NCI-H2107 (cell line): ENCODE measurements at regions not wholly inside any gene's neighbourhood (a gene's known extent, or its start where the extent isn't known, plus 50 kb on each side); places are given as distances from the start of the nearest gene placed in this dataset.

Experiments used
- DNase-seq: peaks from one replicate; lab custom pipeline; 2025; lab: John Stamatoyannopoulos, UW

DNA sequence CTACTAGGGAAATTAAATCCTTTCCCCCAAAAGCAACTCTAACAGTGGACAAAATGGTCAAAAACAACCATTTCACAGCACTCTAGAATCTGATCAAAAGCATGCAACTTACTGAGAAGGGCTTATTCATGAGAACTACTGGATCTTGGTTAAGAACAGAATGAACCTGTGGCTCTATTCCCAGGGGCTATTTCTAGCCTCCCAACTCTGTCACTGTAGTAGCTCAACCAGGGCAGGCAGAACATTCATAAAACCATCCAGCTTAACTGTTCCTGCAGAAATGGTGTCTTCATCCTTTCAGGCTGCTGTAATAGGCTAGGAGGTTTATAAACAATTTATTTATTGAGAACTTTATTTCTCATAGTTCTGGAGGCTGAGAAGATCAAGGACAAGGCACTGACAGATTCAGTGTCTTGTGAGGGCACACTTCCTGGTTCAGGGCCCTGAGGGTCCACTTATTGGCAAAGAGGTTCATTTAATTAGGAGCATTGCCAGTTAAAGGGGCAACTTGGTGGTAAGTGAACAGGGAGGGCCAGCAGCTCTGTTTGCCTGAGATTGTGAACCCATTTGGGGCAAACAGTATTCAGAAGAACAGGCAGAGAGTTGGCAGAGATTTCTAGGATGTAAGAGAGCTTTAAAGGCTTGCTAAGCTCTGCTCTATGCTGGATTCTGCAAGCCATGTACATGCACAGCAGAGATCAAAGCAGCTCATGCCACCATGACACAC is 238.5 kb upstream of the FBXL7 start:
- DNase-seq, result no peak

- no peak for DNase-seq
Measured at GRCh38 chr5:15260356-15261268, 239.4 kb upstream of the FBXL7 start.

GRCh38 chr5:15256485-15256884 is 243.5 kb upstream of the FBXL7 start:
- DNase-seq, result no peak

- no peak for DNase-seq
Measured at GRCh38 chr5:15255576-15255975, 244.4 kb upstream of the FBXL7 start.

GRCh38 chr5:15254607-15255006 is 245.4 kb upstream of the FBXL7 start:
- no peak for DNase-seq

- DNase-seq, result no peak
Measured at GRCh38 chr5:15252331-15252730, 247.6 kb upstream of the FBXL7 start.

DNA sequence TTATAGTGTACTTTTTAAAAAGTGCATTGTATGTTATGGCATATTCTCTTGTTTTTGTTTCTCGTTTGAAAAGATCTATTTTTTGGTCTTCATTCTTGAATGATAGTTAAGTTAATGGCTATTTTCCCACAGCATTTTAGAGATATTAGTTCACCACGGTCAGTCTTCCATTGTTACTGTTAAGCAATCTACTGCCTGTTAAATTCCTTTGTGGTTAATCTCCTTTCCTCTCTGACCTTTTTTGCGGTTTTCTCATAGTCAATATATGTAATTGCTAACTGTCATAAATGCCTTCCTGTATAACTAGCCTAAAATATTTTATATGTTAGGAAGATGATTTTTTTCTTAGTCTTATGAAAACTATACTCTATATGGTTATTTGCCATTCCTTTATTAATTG is 250.8 kb upstream of the FBXL7 start:
- DNase-seq, result no peak

DNA sequence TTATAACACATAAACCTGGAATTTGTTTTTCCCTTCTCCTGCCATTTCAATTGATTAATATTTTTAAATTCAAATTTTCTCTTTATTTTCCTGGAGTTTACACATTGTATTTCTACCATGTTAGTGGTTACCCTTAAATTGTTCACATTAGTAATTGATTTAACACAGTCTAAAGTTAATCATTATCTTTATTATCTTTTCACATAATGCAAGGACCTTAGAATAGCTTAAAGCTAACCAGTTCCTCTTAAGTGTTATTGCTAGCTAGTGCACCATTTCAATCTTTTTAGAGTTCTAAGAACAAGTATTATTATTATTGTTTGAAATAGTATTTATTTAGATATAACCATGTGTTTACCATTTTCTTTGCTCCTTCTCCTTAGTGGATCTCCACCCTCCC is 251.2 kb upstream of the FBXL7 start:
- DNase-seq, result no peak

DNA sequence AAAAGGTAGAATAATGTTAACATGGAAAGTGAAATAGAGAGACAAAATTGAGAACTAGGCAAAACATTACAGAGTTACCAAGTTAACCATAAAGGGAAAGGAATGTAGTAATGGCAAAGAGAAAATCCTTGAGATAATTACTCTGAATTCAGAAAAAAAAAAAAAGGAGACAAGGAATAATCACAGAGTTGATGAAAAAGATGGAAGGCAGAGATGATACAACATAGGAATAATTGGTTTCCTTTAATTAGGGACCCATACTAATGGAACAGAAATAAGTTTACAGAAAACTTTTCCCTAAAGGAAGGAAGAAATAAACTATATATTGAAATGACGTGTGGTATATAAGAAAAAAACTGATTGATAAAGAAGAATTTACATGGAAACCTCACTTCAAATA is 254.1 kb upstream of the FBXL7 start:
- DNase-seq, result no peak

DNA sequence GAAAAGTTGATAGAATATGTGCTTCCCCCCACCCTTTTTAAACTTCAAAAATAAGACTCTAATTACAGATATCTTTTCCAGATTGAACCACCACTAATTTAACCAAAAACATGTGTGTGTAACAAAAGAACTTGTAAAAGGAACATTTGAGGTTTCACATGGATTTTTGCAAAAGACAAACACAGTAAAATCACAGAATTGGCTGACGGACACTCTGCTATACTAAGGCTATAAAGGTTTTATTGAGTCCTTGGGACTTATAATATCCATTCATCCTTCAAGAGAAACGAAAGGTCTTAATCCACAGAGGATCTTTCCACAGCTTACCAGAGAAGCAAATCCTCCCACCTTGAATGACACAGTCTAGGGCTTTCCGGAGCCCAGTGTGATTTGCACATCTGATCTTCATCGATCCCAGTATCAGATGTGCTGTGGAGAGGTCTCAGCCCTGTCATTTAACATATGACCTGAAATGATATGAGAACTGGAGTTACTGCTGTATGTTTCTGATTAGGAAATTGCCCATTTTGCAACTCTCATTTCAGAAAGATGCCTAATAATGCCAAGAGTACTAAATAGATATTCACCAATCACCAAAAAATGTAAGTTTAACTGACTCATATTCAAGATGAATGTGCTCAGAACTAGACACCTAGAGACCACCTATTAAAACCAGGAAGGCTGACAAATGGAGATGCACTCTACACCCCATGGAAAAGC is 256.5 kb upstream of the FBXL7 start:
- DNase-seq, result no peak

- no peak for DNase-seq
Measured at GRCh38 chr5:15241216-15241821, 258.7 kb upstream of the FBXL7 start.

DNA sequence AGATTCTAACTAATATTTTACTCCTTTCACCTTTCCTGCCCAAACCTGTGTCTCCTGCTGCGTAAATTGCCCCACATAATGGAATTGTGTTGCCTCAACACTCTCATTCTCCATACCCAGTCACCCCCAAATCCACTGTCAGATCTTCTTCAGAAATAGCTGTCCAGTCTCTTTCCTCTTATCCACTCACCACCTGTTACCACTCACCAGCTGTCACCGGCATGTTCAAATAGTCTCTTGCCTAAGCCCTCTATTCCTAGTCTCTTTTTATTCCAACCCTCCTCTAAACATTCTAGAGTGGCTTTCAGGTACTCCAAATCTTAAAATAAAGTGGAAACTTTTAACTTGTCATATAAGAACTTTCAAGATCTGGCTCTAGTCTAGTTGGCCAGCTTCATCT is 262.0 kb upstream of the FBXL7 start:
- DNase-seq, result no peak

DNA sequence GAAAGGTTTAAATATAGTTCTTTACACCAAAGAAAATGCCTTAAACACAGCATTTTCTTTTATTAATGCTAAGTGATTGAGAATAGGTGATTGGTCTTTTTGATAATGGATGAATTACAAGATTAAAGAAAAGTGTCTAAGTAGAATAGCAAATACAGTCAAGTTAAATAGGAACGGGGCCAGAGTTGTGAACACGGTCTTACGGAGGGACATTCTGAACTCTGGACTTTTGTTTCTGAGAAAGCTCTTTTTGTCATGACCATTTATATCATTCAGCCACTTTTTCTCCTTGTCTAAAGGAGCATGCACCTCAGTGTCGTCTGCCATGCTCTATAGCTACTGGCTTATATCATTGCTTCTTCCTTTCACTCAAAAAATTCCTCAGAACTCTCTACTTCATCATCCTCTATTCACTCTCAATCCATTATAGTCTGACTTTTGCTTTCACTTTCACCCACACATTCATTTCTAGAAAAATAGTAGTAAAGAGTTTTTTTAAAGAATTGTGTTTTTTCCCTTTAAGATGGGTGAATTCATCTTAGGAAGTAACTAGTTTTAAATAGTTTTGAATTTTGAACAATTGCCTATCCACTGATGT is 263.0 kb upstream of the FBXL7 start:
- no peak for DNase-seq

- no peak for DNase-seq
Measured at GRCh38 chr5:15234911-15235310, 265.1 kb upstream of the FBXL7 start.

- DNase-seq, result no peak
Measured at GRCh38 chr5:15234366-15234765, 265.6 kb upstream of the FBXL7 start.

- no peak for DNase-seq
Measured at GRCh38 chr5:15233566-15233965, 266.4 kb upstream of the FBXL7 start.

DNA sequence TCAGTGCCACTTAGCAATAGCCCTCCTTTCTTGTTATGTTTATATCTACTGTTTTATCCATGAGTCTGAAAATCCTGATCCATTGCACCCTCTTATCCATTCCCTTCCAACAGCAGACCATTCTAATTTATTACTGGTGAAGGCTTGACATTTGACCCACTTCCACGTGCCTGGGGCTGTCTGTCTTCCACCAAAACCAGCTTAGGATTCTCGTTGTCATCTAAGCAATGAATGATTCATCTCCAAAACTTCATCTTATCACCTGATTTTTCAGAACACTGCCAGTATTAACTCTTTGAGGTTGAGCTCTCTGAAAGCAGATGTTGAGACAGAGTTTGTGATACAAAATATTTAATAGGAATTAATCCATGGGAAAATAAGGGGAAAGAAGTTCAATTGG is 277.8 kb upstream of the FBXL7 start:
- DNase-seq, result no peak

DNA sequence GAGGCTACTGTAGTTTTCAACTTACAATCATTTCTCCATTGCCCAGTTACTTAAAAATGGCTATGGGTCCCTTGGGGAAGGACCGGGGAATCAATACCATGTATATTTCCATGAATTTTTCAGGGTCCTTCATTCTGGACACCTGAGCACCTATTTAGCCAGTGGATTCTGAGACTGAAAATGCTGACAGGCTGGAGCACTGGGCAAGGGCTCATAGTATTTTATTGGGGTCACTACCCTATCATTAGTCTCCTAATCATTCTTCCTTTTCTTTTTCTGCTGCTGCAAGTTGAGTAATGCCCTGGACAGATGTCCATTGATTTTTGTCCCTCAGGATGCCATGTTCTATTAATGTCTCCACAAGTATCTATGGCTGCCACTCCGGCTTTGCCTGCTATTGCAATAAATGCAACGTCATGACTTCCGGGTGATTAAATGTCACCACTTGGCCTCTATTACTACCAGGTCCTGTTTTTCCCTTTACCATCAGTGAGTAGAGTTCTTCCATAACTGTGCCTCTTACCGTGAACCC is 279.3 kb upstream of the FBXL7 start:
- no peak for DNase-seq

DNA sequence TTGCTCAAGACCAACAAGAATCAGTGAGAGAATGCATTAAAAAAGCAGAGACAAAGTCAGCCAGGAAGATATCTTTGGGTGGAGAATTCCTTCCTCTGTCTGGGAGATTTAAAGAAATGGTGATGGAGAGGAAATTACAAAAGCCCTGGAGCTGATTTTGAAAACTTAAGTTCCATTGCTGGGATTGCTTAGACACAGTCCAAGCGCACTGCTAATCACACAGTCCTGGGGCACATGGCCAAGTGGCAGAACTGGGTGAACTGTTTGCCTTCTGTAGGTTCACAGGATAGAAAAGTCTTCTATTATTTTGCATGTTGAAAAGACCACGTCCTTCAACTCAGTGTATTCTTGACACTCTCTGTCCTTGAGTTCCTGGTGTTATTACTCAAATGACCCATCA is 284.9 kb upstream of the FBXL7 start:
- DNase-seq, result no peak

GRCh38 chr5:15214010-15214409 is 286.0 kb upstream of the FBXL7 start:
- DNase-seq, result no peak

- no peak for DNase-seq
Measured at GRCh38 chr5:15209053-15209762, 290.8 kb upstream of the FBXL7 start.
